ENCODE measurements at regions not wholly inside any gene's neighbourhood (a gene's known extent, or its start where the extent isn't known, plus 50 kb on each side); places are given as distances from the start of the nearest gene placed in this dataset.

DNA sequence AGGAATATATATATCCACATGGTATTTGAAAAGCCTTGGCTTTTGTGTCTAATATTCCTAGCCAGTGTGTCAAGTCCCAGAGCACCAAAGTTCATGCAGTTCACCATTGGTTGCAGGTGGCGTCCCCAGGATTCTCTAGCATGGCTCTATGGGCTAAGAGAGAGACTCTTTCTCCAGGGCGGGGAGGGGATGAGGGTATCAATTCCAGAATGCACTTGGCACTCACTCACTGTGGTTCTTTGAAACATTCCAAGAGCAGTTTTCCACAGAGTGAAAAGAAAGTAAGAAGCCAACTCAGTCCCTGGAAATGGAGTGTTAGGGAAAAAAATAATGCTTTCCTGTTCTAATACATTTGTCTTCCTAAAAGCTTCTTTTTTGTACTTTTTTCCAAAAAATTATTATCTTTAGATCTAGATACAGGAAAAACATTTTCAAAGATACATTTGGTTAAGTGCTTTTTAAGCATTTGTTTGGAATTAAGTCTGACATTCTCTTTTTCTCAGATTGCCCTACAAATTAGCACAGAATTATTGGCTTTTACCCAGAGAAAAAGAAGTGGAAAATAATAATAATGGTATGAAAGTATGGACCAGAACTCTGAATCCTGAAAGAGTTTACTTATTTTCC, 239.9 kb downstream of the PAX3 start:
- DNase-seq, result no peak

DNA sequence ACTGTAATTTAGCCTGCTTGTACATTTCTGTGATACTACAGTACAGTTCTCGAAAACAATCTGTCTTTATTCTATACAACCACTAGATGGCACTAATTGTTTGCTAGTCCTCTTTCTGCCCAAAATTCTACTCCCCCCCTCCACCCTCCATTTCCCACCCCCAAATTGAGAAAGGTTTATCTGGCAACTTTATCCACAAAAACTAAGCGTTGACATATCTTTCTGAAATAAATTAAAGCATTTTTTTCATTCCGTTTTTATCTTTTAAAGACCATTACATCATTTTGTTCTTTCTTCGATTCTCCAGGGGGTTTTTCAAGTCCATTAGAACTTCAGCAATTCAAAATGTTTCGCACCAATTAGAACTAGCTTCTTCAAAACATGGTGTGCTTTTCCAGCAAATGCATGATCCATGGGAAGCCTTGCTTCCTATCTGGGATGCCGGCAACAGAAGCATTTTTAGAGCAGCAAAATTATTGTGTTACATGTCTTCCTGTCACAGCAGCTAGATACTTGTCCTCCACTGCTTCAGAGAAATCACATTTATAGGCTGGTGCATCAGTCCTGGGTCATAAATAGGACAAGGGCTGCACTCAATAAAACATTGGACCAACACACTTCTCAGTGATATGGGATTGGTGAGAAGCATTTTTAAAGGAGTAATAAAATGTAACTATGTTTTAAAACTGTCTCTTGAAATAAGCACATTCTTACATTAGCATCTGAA, 241.3 kb downstream of the PAX3 start:
- DNase-seq, result peak in 1 of 2 experiments; percentile 21

DNA sequence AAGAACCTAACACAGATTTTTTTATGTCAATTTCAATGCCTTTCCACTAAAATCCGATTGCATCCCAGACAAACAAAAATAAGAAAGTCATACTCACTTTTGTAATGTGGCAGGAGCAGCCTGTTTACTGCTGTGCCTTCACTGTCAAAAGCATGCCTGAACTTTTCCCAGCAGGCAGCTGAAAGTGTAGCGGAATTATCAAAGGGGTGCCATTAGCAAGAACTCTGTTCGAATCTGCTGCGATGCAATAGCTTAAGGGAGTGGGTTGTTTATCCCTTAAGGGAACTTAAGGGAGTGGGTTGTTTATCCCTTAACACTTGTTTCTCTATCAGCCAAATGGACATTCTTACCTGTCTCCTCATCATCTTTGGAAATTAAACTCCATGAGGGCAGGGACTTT, 243.5 kb downstream of the PAX3 start:
- DNase-seq, result no peak

DNA sequence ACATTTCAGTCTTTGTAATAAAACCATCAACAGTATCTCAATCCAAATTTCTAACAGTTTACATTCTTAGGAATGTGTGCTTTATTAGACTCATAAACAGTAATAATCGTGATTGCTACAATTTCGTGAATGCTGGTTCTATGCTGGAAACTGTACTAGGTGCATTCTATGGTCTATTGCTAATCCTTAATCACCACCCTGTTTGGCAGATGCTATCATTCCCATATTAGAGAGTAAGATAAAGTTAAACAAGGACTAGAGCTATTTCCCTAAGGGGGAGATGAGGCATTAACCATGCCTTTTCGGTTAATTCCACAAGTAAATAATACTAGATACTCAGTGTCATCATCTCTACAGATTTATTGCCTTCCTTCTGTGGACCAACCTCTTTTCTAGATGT, 244.0 kb downstream of the PAX3 start:
- DNase-seq, result no peak

DNA sequence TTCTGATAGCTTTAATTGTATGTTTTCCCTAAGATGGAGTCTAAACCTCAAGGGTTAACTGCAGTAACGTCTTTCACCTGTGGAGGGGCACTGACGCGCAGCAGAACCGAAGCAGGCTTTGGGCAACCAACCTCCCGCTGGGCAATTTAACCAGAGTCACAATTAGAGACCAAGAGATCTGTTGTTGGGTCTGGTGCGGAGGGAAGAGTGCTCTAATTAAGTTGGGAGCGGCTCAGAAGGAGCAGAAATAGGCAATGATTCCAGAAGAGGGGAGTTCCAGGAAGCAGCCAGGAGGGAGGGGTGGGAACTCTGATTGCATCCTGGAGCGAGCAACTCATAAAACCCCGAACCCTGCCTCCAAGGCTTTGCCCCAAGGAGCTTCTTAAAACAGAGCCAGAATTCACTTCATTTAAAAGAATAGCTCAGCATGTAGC, 245.8 kb downstream of the PAX3 start:
- DNase-seq, result peak in 1 of 2 experiments; percentile 36

DNA sequence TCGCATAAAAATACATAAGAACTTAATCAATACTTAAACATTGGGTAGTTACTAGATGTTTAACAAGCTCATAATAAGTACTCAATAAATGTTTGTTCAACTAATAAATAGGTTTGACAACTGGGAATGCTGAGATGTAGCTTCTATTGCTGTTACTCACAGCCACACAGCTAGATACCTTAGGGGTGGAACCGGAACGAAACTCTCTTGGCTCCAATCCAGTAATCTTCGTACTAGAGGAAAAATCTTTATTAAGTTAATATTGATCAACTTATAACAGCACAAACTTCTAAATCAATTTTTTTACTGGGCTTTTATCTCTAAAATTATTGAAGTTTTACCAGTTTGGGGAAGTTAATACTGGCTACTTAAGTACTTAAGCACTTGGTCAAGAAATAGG, 247.8 kb downstream of the PAX3 start:
- no peak for DNase-seq

DNA sequence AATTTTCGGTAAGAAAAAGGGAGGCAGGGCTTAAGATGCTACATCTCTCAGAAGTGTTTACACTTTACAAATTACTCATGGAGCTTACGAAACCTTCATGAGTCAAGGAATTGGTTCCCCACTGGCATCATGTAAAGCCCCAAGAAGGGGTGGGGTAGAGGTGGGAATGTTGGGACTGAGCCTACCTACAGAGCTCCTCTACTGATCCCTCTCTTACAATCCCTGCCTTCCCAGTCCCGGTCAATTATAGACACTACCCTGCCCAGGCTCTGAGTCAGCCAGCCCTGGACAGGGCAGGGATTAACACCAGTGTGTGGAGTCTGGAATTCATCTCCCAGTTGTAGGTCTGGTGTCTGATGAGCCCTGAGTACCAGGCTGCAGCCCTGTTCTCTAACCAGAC, 248.9 kb downstream of the PAX3 start:
- DNase-seq, result no peak

DNA sequence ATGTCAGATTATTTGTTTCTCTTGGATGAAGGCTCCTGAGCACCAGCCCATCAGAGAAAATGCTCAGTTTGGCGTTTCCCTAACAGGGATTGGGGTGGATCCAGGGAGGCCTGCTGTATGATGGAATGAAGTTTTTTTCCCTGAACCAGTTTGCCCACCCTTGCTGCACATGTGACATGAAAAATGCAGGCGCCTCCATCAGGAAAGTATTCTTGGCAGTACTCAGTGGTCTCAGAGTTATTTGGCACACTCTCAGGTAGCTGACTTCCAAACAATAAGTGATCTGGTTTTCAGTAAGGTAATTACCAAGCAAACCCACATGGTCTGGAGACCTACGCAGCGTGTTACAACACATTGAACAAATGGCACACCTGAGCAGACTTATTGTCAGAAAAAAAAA, 254.9 kb downstream of the PAX3 start:
- no peak for DNase-seq

DNA sequence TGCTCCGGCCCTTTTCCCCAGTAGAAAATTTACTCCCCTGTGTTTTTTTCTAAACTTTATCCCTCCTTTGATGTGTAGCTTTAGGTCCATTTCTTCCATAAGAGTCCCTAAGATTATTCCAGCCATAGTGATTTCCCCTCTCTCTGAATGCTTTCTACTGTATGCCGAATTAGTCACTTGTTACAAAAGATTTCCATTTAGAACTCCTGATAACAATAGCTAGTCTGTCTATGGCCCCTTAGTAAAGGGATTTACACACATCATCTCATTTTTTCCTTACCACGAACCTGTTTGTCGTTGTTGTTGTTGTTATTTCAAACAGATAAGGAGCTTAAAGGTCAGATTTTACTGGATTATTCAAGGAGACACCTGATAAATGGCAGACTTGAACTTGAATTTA, 256.1 kb downstream of the PAX3 start:
- DNase-seq, result no peak

DNA sequence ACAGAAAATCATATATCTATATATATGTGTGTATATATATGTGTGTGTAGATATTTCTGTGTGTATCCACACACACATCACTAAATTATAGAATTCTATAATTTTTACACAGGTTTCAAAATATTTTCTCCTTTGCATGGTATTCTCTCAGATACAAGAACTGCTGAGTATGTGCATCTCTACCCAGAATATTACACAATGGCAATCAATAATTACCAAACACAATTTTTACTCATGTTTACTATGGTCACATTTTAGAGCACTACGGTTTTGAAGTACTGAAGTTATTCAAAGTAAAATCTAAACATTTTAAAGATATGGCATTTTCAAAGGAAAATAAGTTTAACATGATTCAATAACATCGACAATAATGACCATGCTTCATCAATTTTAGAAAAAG, 258.5 kb downstream of the PAX3 start:
- no peak for DNase-seq

DNA sequence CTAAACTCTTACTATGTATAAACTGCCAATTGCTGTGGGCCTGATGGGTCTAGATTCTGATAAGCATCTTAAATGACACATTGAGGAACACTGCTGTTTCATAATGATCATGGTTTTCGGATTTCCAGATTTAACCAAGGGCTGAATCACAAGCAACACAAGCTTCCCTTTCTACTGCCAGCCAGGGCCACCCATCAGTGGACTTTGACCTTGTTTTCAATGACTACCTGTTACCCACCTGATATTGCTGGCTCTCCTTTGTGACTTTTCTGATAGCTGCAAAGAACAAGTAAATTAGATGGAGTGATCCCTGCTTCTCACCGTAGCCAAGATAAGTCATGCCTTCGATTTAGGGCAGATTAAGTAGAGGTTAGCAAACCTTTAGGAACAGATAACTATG, 259.0 kb downstream of the PAX3 start:
- DNase-seq, result no peak

DNA sequence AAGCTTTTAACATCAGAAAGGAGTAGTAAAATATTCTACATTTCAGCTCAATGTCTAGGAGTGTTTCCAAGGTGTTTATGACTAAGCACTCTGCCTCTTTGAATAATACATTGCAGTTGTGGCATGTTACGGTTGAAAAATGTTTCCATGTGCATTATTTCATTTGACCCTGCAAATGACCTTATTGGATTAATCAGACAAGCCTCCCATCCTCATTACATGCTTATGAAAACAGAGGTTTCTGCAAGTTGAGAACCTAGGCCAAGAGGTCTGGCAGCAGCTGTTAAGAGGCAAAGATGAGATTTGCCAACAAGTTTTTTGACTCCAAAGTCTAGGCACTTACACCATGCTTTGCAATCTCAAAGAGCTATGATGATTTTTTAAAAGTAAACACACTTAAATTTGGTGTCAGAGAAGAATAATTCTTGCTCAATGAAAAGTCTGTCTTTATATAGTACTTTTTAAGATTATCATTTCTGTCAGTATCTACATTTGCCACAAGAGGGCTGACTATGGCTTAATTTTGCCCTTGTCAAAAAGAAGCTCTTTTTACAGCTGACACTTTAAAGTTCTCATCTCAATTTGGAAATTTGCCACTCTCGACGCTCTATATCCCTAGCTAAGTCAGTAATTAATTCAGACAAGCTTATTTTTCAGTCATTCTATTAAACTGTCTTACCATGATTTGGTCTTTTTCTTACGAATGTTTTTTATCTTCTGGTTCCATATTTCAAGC, 260.6 kb downstream of the PAX3 start:
- peak; percentile 9 to 51 for DNase-seq

DNA sequence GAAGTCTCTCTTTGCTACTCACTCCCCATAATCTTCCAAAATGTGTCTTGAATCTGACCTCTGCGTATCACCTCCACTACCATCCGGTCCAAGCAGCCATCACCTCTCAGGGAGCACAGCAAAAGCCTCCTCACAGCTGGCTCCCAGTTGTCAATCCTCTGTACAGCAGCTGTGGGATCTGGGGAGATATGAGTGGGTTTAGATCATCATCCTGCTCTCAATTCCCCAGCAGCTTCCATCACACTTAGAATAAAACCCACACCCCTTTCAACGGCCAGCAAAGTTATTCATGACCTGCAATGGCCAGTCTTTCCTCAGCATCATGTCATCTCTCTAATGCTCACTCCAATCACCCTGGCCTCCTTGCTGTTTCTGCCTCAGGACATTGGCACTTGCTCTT, 261.6 kb downstream of the PAX3 start:
- DNase-seq, result no peak

DNA sequence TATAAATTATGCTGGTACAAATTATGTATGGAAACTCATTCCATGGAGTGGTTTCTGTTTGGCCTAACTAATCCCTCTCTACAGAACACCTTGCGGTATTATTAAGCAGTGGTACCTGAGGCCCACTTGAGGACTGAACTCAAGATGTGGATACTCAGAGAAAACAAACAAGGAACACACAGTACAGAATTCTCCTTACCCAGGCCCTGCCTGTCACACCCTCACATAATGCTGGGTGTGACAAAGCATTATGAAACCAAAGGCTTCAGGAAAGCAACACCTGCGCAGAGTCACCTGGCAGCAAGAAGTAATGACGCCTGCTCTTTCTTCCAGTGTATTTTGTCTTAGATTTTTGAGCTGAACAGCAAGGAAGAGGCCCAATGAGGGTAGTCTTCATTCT, 264.7 kb downstream of the PAX3 start:
- no peak for DNase-seq

DNA sequence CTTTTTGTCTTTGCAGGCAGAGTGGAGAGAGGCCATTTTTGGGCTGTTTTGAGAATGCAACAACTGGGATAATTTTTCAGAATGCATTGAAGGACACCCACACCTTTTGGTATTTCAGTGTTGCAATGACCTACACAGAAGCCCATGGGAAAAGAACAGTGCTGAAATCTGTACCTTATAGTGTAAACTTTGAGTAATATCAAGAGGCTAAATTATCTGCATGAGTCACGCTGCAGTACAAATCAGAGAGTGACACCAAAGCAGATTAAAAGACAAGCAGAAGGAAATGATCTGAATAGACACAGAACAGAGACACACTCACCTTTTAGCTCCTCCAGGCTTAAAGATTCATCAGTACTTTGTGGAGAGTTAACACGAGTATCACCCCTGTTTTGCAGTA, 265.3 kb downstream of the PAX3 start:
- DNase-seq, result no peak

DNA sequence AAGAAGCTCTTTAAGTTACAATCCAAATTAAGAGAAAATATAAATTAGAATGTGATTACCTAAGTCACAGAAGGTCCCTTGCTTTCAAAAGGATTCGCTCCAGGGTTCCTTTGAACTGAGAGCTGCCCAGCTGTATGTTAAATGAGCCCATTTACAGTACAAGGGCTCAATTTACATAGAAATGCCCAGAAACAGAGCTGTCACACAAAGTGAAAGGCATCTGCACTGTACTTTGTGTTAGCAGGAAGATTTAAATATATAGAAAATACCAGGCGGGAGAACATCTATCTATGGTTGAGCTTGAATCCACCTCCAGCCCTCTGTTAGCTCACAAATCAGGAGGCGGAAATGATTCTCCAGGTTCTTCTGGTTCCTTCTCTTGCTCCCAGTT, 272.9 kb downstream of the PAX3 start:
- DNase-seq, result no peak

DNA sequence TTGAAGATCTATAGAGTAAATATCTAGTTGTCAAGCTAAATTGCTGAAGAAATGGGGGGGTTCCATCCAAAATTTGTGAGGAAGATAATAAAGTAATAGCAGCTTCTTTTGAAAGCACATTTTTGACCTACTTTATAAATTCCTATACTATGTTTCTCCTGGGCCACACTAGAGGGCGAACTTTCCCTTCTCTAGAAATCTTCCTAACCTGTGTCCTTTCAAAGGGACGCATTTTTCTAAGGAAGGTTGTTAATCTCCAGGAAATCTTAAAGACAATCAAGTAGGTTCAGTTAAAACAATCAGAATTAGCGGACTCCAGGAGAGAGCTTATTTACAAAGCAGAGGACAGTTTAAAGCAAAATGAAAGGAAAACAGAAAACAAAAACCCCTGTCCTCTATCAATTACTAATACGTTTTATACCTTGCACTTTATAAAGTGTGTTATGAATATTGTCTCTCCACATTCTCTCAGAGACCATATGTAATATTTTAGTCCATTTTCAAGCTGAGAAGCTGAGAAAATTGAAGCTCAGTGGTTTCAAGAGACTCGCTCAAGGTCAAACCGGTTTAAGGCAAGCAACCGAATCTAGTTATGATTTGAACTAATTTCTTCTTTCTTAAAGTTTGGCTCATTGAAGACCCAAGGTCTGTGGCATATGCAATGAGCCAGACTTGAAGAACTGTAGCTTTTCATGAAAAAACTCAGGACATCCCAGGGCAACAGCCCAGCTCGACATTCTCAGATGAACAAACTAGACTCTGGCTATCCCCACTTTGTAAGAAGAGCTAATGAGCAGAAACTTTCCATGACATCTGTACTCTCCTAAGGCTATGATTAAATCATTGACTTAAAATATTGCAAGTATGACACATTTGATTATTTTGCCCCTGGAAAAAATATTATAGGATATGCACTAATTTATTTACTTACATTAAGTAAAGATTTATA, 273.6 kb downstream of the PAX3 start:
- DNase-seq, result peak; percentile 31 to 53

DNA sequence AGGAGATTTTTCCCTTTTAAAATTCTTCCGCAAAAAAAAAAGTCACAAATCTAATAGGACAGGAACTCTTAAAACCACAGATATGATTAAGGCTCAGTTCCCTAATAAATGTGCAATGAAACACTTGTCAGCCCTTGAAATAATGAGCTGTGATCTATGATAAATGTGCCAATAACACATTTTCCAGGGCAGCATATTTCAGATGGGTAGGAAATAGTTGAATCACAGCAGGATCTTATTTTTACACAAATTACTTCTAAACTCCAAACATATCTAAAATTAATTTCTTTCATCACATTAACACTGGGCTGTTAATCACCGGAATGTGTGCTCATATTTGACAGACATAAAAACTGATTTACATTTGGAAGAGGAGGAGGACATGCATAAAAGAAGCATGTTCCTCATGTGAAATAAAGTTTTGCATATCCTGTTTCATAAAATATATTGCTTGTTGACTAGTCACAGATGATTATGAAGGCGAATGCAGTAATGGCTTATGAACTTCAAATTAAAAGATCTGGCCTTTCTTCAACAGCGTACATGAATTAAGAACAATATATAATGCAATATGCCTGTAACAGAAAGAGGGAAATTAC, 281.4 kb downstream of the PAX3 start:
- DNase-seq, result no peak

DNA sequence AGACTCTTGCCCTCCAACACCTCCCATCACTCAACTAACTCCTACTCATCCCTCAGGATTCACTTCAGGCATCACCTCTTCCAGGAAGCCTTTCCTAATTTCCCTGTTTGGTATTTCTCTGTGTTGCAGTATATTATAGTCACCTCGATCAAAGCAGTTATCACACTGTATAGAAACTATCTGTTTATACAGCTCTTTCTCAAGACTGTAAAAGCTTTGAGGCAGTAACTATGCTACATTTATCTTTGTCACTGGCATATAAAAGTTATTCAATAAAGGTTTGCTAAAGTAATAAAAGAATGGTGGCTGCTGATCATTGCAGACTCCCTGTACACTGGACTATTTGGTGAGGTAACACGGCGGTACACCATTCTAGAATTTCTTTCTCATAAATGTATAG, 284.9 kb downstream of the PAX3 start:
- DNase-seq, result no peak

DNA sequence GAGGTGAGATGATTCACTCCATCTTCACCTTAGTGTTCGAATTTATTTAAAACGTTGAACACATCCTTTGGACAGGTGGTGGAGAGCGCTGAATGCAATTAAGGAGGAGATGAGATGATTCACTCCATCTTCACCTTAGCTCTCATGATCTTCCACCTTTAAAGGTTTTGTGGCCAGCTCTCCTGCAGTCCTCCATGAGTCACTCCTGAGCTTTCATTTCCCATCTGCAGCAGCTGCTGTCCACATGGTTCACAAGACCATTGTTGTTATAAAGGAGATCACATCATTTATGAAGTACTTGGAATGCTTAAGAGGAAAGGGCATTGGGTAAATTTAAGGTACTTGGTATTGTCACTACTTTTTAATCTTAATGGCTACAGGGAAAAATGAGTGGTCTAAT, 298.5 kb downstream of the PAX3 start:
- DNase-seq, result peak; percentile 81 to 93

DNA sequence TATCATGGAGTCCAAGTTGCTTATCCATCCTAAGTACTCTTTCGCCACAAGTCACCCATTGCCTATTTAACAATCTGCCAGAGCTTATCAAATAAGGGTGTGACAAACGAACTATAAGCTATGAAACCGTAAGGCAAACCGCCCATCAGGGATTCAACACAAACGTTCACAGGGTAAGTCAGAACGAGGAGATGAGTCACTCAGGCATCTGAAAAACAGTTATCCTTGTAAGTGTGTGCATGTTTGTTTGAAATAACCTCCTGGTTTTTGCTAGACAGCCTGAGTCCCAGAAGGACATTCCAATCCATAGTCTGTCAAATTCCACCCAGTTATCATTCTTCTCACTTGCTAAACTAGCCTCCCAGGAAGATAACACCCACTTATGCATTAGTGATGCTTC, 299.1 kb downstream of the PAX3 start:
- no peak for DNase-seq

DNA sequence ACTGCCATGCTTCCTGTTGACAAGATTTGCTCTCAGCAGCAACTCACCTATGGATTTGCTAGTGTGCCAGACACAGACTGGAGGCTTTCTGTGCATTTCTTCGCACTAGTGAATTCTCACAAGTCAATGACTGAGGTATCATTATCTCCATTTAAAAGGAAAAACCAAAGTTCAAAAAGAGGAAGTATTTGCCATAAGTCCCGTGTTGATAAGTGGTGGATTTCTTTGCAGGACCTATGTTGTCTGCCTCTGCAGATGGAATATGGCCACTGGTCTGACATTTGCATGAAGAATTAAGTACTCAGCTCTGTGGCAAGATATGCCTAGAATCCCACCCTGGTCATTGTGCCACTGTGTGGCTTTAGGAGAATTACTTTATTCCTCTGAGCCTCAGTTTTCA, 299.6 kb downstream of the PAX3 start:
- DNase-seq, result peak in 1 of 2 experiments; percentile 46

DNA sequence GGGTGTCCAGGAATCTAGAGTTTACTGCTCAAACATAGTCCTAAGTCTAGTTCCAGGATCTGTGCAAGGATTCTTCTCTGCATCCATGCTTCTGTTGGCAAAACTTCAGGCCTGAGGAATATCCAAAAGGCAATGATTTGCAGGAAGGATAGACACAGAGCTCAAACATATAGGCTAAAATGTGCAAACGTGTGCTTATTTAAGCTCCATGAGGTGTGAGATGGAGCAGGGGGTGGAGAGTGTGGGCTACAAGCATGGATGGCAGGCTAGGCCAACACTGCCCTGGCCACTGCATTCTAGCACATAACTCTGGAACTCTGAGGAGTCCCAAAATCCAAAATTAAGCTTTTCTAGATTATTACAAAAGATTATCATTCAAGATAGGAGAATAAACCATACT, 301.1 kb downstream of the PAX3 start:
- no peak for DNase-seq

All from NCI-H524 (cell line).